Left ventricle myocardium superior (tissue), 1 donor: ENCODE measurements at regions not wholly inside any gene's neighbourhood (a gene's known extent, or its start where the extent isn't known, plus 50 kb on each side); places are given as distances from the start of the nearest gene placed in this dataset.
A peak's percentile ranks its signal among the peaks of the same experiment; 100 is the strongest.
"Not testable (repeated sequence)": the region's sequence is repeated elsewhere in the genome, so short reads cannot be mapped to it uniquely, and the experiment has no call there.

Source experiments
- ATAC-seq: fragments of 200-7000 bp; cut with Tn5 transposase; one replicate; pipeline ENCODE4 v1.9.1; 2020; ENCODE audit warnings: mild to moderate bottlenecking, moderate library complexity
- DNase-seq: peaks from one replicate; pipeline ENCODE4 v3.0.0-alpha.2; 2020
- intact Hi-C: fragments of 100-400 bp; cut with micrococcal nuclease; formaldehyde crosslinking; loops from one replicate; pipeline ENCODE4 v1.11.0; 2022
- donor health status: DM: no; HTN: yes; CAD: no; lungs with severe emphysema.

- intact Hi-C loops, result no loop called here
- ATAC-seq (no peak), DNase-seq (no peak)
These were observed 206.3 kb upstream of the VLDLR start for GRCh38 chr9:2415326-2415725.

GRCh38 chr9:2417730-2418129 is 203.9 kb upstream of the VLDLR start:
- DNase-seq (no peak), ATAC-seq (no peak)
- intact Hi-C loops, result no loop called here

- no peak for DNase-seq
- peak; percentile 79 for ATAC-seq
- intact Hi-C loops, result no loop called here
These were observed 203.0 kb upstream of the VLDLR start for GRCh38 chr9:2418619-2419018.

GRCh38 chr9:2419347-2419746 is 202.2 kb upstream of the VLDLR start:
- DNase-seq, result no peak
- ATAC-seq, result no peak
- intact Hi-C loops, result no loop called here

- intact Hi-C loops, result no loop called here
- DNase-seq, result no peak
- ATAC-seq, result no peak
These were observed 201.0 kb upstream of the VLDLR start for GRCh38 chr9:2420543-2420942.

GRCh38 chr9:2424619-2425033 is 197.0 kb upstream of the VLDLR start:
- ATAC-seq (peak; percentile 58), DNase-seq (no peak)
- intact Hi-C loops, result no loop called here

GRCh38 chr9:2425676-2426075 is 195.9 kb upstream of the VLDLR start:
- ATAC-seq (no peak), DNase-seq (no peak)
- intact Hi-C loops, result no loop called here

GRCh38 chr9:2427120-2427891 is 194.3 kb upstream of the VLDLR start:
- peak; percentile 93 for ATAC-seq
- intact Hi-C loops, result no loop called here
- peak; percentile 78 for DNase-seq

- intact Hi-C loops, result no loop called here
- DNase-seq (no peak), ATAC-seq (no peak)
These were observed 181.6 kb upstream of the VLDLR start for GRCh38 chr9:2439957-2440356.

- ATAC-seq, intact Hi-C loops, DNase-seq: not testable (repeated sequence)
These were observed 177.7 kb upstream of the VLDLR start for GRCh38 chr9:2443933-2444332.

GRCh38 chr9:2448193-2448738 is 173.3 kb upstream of the VLDLR start:
- ATAC-seq, result peak; percentile 38
- intact Hi-C loops, result no loop called here

GRCh38 chr9:2453106-2453505 is 168.5 kb upstream of the VLDLR start:
- no peak for ATAC-seq
- DNase-seq, result no peak
- intact Hi-C loops, result loop anchor here (10.0 kb wide), 1 partner anchor 208 kb away; no protein-coding TSS in a partner anchor

More at GRCh38 chr9:2448193-2448738, 173.3 kb upstream of the VLDLR start:
- DNase-seq, result no peak

GRCh38 chr9:2453701-2454100 is 167.9 kb upstream of the VLDLR start:
- intact Hi-C loops, result loop anchor here (10.0 kb wide), 1 partner anchor 209 kb away; no protein-coding TSS in a partner anchor
- DNase-seq, result no peak
- ATAC-seq, result no peak

GRCh38 chr9:2459756-2460155 is 161.8 kb upstream of the VLDLR start:
- intact Hi-C loops, result loop anchor here (10.0 kb wide), 1 partner anchor 215 kb away; no protein-coding TSS in a partner anchor
- ATAC-seq (peak; percentile 18), DNase-seq (no peak)

GRCh38 chr9:2461892-2462291 is 159.7 kb upstream of the VLDLR start:
- intact Hi-C loops, result no loop called here
- peak; percentile 67 for ATAC-seq
- DNase-seq, result no peak

- ATAC-seq (no peak), DNase-seq (no peak)
- intact Hi-C loops, result no loop called here
These were observed 157.0 kb upstream of the VLDLR start for GRCh38 chr9:2464624-2465023.

GRCh38 chr9:2465516-2465915 is 156.1 kb upstream of the VLDLR start:
- intact Hi-C loops, result no loop called here

GRCh38 chr9:2465921-2466460 is 155.6 kb upstream of the VLDLR start:
- intact Hi-C loops, result no loop called here
- DNase-seq, result no peak
- peak; percentile 52 for ATAC-seq

More at GRCh38 chr9:2465516-2465915, 156.1 kb upstream of the VLDLR start:
- ATAC-seq (no peak), DNase-seq (no peak)

GRCh38 chr9:2466703-2467102 is 154.9 kb upstream of the VLDLR start:
- intact Hi-C loops, result no loop called here
- no peak for ATAC-seq
- no peak for DNase-seq

GRCh38 chr9:2469681-2470221 is 151.8 kb upstream of the VLDLR start:
- DNase-seq, result peak; percentile 59

More at GRCh38 chr9:2469681-2470221, 151.8 kb upstream of the VLDLR start:
- intact Hi-C loops, result no loop called here
- ATAC-seq, result peak; percentile 95
